ENCODE measurements at regions not wholly inside any gene's neighbourhood (a gene's known extent, or its start where the extent isn't known, plus 50 kb on each side); places are given as distances from the start of the nearest gene placed in this dataset.
"Not testable (repeated sequence)": the region's sequence is repeated elsewhere in the genome, so short reads cannot be mapped to it uniquely, and the experiment has no call there.

DNA sequence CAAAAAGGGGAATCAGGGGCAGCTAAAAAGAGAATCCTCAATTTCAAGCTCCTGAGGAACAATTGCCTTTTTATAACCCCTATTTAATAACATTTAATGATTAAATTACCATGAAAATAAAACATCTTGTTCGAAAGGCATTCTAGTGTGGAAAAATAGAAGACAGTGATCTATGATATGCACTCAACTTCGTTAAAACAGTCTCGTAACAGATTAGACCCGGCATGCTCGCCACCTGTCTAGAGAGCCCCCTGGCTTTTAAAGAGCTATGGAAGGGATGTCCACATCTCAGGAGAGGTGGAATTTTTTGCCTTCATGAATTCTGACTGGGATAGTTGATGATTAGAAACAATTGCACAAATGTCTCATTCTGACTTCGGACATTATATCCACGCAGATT, 153.7 kb upstream of the MDFIC2 start:
- DNase-seq: no peak

GRCh38 chr3:70464876-70465275, 152.4 kb upstream of the MDFIC2 start:
- no peak for DNase-seq

GRCh38 chr3:70464465-70464864, 152.0 kb upstream of the MDFIC2 start:
- no peak for DNase-seq

DNA sequence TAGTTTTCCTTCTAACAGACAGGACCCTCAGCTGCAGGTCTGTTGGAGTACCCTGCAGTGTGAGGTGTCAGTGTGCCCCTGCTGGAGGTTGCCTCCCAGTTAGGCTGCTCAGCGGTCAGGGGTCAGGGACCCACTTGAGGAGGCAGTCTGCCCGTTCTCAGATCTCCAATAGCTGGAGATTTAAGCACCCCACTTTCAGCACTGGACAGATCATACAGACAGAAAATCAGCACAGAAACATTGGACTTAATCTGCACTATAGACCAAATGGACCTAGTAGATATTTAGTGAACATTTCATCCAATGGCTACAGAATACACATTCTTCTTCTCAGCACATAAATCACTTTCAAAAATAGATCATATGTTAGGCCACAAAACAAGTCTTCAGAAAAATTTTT, 137.8 kb upstream of the MDFIC2 start:
- DNase-seq: not testable (repeated sequence)

- not testable (repeated sequence) for DNase-seq
These were observed 123.0 kb upstream of the MDFIC2 start for GRCh38 chr3:70435422-70435821.

DNA sequence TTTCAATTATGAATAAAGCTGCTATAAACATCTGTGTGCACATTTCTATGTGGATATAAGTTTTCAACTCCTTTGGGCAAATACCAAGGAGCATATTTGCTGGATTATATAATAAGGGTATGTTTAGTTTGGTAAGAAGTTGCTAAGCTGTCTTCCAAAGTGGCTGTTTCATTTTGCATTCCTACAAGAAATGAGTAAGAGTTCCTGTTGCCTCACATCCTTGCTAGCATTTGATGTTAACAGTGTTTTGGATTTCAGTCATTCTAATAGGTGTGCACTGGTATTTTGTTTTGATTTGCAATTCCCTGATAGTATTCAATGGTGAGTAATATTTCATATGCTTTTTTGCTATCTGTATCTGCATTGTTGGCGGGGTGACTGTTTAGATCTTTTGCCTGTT, 120.7 kb upstream of the MDFIC2 start:
- no peak for DNase-seq

DNA sequence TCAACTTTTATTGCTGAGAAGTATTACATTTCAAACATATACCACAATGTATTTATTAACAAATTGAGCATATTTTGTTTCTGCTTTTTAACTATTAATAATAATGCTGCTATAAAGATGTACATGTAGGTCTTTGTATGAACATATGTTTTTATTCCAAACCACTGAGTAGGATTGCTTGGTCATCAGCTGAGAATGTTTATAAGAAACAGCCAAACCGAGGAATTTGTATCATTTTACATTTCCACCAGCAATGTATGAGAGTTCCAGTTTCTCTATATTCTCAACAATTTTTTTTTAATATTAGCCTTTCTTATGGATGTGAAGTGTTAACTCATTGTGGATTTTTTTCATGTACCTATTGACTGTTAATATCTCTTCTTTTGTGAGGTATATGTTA, 119.5 kb upstream of the MDFIC2 start:
- DNase-seq: no peak

- no peak for DNase-seq
These were observed 113.6 kb upstream of the MDFIC2 start for GRCh38 chr3:70426071-70426470.

DNA sequence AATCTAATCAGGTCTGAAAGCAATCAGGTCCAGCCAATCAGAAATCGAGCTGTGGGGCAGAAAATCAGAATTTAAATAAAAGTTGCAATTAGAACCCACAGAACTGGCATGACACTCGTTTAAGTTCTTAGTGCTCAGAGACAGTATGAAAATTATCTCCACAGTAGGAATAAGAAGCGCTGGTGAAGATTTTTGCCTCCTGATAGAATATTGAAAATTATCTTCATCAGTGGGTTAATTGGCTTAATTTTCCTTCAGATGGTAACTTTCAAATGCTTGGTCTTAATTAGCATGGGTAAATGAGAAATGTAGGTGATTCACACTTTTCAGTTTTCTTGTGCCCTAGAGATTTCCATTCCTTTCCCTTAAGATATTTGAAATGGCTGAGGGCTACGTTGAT, 109.1 kb upstream of the MDFIC2 start:
- no peak for DNase-seq

DNA sequence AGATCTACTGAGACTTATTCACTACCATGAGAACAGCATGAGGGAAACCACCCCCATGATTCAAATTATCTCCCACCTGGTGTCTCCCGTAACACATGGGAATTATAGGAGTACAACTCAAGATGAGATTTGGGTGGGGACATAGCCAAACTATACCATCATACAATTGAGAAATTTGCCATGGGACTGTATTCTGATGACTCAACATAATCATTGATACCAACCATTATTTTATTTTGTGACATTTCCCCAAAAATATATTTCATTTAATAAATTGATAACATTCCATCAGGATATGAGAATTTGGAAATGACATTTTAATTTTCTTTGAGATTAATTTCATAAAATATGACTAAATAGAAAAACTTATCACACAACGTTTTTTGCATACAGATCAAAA, 96.6 kb upstream of the MDFIC2 start:
- DNase-seq: no peak

GRCh38 chr3:70400194-70400593, 87.8 kb upstream of the MDFIC2 start:
- DNase-seq: no peak

DNA sequence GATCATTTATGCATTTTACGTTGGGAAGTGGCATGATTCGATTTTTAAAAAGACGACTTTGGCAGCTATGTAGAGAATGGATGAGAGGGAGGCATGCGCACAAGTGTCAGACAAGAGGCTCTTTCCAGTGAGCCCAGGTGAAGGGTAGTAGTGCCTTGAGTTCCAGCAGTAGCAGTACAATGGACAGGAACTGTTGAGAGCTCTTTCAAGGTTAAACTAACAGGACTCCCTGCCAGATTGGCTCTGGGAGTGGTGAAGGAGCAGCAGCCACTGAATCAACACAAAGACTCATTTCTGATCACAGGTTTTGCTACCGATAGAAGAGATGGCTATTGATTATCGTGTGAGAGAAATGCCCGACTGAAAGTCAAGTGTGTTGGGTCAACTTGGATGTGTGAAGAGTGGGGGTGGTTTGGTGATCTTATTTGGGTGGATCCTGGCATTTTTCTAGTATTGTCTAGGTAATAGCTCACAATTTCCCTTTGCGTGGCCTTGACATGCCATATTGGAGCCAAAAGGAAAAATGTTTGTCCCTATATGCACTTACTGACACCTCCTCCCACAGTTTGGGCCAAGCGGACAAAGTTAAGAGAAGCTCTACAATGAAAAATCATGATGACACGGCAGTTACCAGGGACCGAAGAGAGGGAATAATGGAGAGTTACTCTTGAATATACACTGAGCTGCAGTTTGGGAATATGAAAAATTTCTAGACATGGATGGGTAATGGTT, 81.6 kb upstream of the MDFIC2 start:
- no peak for DNase-seq

GRCh38 chr3:70392227-70392626, 79.8 kb upstream of the MDFIC2 start:
- no peak for DNase-seq

- no peak for DNase-seq
These were observed 75.5 kb upstream of the MDFIC2 start for GRCh38 chr3:70387889-70388288.

DNA sequence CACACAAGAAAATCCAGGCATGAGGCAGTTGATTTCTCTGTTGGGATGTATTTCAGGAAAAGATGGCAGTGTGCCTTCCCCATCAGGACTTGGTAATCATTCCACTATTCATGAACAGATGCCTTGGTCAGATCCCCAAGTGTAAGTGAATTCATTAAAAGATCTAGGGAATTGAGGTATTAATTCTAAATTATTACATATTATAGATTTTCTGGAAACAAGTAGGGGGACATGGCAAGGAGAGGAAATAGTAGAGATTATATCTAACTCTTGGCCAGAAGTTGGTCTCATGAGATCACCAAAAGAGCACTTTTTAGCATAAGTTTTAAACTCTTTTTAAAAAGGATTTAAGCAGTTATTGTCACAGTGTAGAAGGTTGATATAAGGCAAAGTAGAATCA, 74.4 kb upstream of the MDFIC2 start:
- DNase-seq: no peak

GRCh38 chr3:70386043-70386442, 73.6 kb upstream of the MDFIC2 start:
- no peak for DNase-seq

DNA sequence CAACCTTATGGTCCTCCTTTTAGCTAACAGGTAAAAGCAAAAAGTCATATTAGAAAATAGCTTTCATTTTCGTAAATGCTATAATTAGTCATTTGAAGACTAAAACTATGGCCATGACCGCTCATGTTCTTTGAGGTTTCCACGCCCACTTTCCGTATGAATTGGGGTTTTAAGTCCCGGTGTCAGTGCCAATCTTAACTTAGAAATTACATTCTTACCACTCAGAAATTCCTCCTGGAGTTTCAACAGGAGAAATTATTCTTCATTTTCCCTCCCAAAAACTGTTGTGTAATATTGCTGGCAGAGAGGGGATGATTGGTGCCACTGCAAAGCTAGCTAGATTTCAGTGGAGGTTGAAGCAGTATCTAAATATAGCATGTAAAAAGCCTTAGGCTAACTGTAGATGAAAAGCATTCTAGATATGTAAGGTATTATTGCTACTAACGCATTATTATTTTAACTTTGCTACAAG, 71.0 kb upstream of the MDFIC2 start:
- DNase-seq: no peak

- no peak for DNase-seq
These were observed 61.7 kb upstream of the MDFIC2 start for GRCh38 chr3:70374179-70374578.

Measured in activated T-cell treated with anti-CD3 and anti-CD28 coated beads, Interleukin-2, amount 50 U/mL, for 48 hours (primary cell).